K562 (cell line): ENCODE measurements at regions not wholly inside any gene's neighbourhood (a gene's known extent, or its start where the extent isn't known, plus 50 kb on each side); places are given as distances from the start of the nearest gene placed in this dataset.

Experiments
- BRCA1 ChIP-seq, 2 experiments: fragments of 450-650 bp in 1 of 2; sonication (generic) in 1 of 2; formaldehyde crosslinking in 1 of 2; IDR thresholded peaks; 2 replicates each; pipeline versions ENCODE4 v1.5.0 to v1.6.1; 2017 to 2020; ENCODE audit warnings: mild to moderate bottlenecking in 1 of 2, missing genetic modification reagents in 1 of 2
- RBM22 ChIP-seq: fragments of 200-400 bp; formaldehyde crosslinking; IDR thresholded peaks from 2 replicates; pipeline ENCODE4 v1.6.1; 2018; ENCODE audit warnings: low read length, low read depth; ENCODE audit not compliant: poor library complexity, severe bottlenecking
- ZBTB1 ChIP-seq: sonication (generic); formaldehyde crosslinking; IDR thresholded peaks from 2 replicates; pipeline ENCODE4 v1.8.1; 2023; ENCODE audit warnings: missing genetic modification reagents, low read depth, mild to moderate bottlenecking, borderline replicate concordance
- ZFP1 ChIP-seq: fragments of 450-650 bp; formaldehyde crosslinking; IDR thresholded peaks from 2 replicates; pipeline ENCODE4 v1.4.0; 2020; ENCODE audit warnings: mild to moderate bottlenecking, mixed read lengths
- ZNF644 ChIP-seq: fragments of 200-800 bp; sonication (Bioruptor generic); IDR thresholded peaks from 2 replicates; pipeline ENCODE4 v1.6.1; 2016; ENCODE audit warnings: low read depth, missing genetic modification characterization, missing compliant biosample characterization
- ZNF717 ChIP-seq: fragments of 250-450 bp; sonication (Bioruptor Pico); IDR thresholded peaks from 2 replicates; pipeline ENCODE4 v1.5.0; 2021
- TF ChIP-seq, protein P1 (sequence below): fragments of 450-650 bp; formaldehyde crosslinking; IDR thresholded peaks from 2 replicates; pipeline ENCODE4 v1.4.0; 2020; ENCODE audit warnings: mild to moderate bottlenecking, mixed read lengths

GRCh38 chr10:121085367-121085766 lies 234.2 kb downstream of the WDR11 start:
- no peak for TF ChIP-seq ZFP1 (CRISPR knock-in tag)
- no peak for TF ChIP-seq BRCA1 (IDR thresholded peaks at IDR 0.05)
- no peak for TF ChIP-seq BRCA1 (CRISPR knock-in tag; IDR thresholded peaks at IDR 0.05)
- TF ChIP-seq, protein P1, sequence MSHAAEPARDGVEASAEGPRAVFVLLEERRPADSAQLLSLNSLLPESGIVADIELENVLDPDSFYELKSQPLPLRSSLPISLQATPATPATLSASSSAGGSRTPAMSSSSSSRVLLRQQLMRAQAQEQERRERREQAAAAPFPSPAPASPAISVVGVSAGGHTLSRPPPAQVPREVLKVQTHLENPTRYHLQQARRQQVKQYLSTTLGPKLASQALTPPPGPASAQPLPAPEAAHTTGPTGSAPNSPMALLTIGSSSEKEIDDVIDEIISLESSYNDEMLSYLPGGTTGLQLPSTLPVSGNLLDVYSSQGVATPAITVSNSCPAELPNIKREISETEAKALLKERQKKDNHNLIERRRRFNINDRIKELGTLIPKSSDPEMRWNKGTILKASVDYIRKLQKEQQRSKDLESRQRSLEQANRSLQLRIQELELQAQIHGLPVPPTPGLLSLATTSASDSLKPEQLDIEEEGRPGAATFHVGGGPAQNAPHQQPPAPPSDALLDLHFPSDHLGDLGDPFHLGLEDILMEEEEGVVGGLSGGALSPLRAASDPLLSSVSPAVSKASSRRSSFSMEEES (CRISPR knock-in tag): no peak
- no peak for TF ChIP-seq ZNF644 (tag)
- TF ChIP-seq RBM22: no peak
- no peak for TF ChIP-seq ZNF717 (CRISPR knock-in tag)
- TF ChIP-seq ZBTB1 (CRISPR knock-in tag): no peak
